Right lobe of liver (tissue), 6 donors: ENCODE measurements at regions not wholly inside any gene's neighbourhood (a gene's known extent, or its start where the extent isn't known, plus 50 kb on each side); places are given as distances from the start of the nearest gene placed in this dataset.

ENCODE experiments used
- ATAC-seq, 4 donors: fragments of 200-7000 bp; cut with Tn5 transposase; one replicate each; pipeline ENCODE4 v1.9.1; 2020; ENCODE audit warnings: mild to moderate bottlenecking in 4 of 4, moderate library complexity in 4 of 4
- DNase-seq, 3 donors: peaks; one replicate each; pipeline ENCODE4 v3.0.0-alpha.2; 2020
- H3K27ac ChIP-seq, 3 donors: fragments of 200-600 bp; one replicate each; pipeline ENCODE4 v1.8.0; 2022
- H3K27me3 ChIP-seq, 2 donors: fragments of 200-600 bp; one replicate each; pipeline ENCODE4 v1.8.0; 2022
- H3K36me3 ChIP-seq, 4 donors: fragments of 200-600 bp; sonication (generic) in 1 of 4; one replicate each; pipeline versions ENCODE4 v1.5.1 to v1.8.0; 2017 to 2022; ENCODE audit warnings: control low read depth in 1 of 4
- H3K4me1 ChIP-seq, 4 donors: fragments of 200-600 bp; sonication (generic) in 1 of 4; one replicate each; pipeline versions ENCODE4 v1.5.1 to v1.8.0; 2017 to 2022; ENCODE audit warnings: control low read depth in 1 of 4
- H3K4me3 ChIP-seq, 3 donors: fragments of 200-600 bp; one replicate each; pipeline ENCODE4 v1.8.0; 2022
- H3K9me3 ChIP-seq, 4 donors: fragments of 200-600 bp; sonication (generic) in 1 of 4; one replicate each; pipeline versions ENCODE4 v1.5.1 to v1.8.0; 2017 to 2022; ENCODE audit warnings: control low read depth in 1 of 4
- CTCF ChIP-seq, 4 donors: fragments of 200-600 bp in 3 of 4; fragments of 450-650 bp in 1 of 4; IDR thresholded peaks; one replicate each; pipeline versions ENCODE4 v1.5.1 to v1.8.0; 2016 to 2022; ENCODE audit warnings: antibody characterized with exemption in 4 of 4, mild to moderate bottlenecking in 2 of 4
- POLR2A ChIP-seq: fragments of 450-650 bp; IDR thresholded peaks from one replicate; pipeline ENCODE4 v1.6.1; 2017; ENCODE audit warnings: antibody characterized with exemption, mild to moderate bottlenecking
- WGBS: methylation state at CpG from one replicate; pipeline ENCODE4 v1.1.6; 2018; ENCODE audit warnings: low coverage, low lambda C conversion rate; ENCODE audit not compliant: insufficient coverage; ENCODE audit errors: missing lambda C conversion rate; 5-methylcytosine and 5-hydroxymethylcytosine counted together
- intact Hi-C, 2 donors: fragments of 100-400 bp; cut with DNase I; formaldehyde crosslinking; loops; one replicate each; pipeline versions ENCODE4 v1.11.2 to v1.14.1; 2022
- donor health status: DM: no; HTN: yes; CAD: no.
- donor health status: DM: no; HTN: no; CAD: no.
- donor health status: DM: no; HTN: no; CAD: no.
- donor health status: DM: no; HTN: yes; CAD: no.
- donor health status: DM: no; HTN: yes; CAD: no.

DNA sequence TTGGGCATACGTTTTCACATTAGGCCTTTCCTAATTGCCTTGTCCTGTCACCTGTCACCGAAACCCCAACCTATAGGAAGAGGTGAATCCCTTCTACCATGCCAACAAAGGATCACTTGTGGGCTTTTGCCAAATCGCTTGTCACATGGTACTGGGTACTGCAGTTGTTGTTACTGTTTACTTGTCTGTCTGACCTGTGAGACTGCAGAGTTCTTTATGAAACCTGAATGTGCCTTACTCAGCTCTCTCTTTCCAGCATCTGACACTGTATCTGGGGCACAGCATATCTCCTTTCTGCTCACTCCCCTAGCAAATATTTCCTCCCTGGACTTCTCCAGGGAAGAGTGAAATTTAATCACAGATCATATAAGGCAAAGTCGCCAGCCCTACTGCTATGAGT lies 1272.4 kb downstream of the CDH8 start:
- Histone ChIP-seq H3K4me1 (no peaks in the 10 kb centered on the region), H3K36me3 (no peaks in the 10 kb centered on the region), H3K9me3 (no peaks in the 10 kb centered on the region), H3K27me3 (no peaks in the 10 kb centered on the region), H3K27ac (no peak overlapping the region), H3K4me3 (no peak overlapping the region)
- intact Hi-C loops: no loop called here
- DNase-seq (no peak), ATAC-seq (no peak)
- TF ChIP-seq CTCF (IDR thresholded peaks at IDR 0.05) (no peak), POLR2A (no peak)
- WGBS: 52% methylated on average over 4 of the region's 4 CpGs

DNA sequence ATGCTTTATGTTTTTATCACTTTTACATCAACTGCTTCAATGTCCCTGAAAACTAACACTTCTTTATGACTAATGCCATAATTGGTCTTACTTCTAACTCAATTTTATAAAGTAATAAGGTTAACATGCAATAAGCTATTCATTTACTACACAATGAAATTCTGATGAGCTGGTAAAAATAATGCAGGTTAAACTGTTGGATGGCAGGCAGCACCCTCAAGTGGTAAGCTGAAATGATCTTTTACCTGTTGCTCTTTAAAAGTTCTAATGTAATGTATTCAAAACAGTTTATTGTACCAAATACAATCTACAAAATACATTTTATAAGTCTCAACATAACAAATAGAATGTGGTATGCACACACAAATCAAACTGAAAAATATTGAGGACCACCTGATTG lies 1280.3 kb downstream of the CDH8 start:
- TF ChIP-seq CTCF (IDR thresholded peaks at IDR 0.05) (no peak), POLR2A (no peak)

DNA sequence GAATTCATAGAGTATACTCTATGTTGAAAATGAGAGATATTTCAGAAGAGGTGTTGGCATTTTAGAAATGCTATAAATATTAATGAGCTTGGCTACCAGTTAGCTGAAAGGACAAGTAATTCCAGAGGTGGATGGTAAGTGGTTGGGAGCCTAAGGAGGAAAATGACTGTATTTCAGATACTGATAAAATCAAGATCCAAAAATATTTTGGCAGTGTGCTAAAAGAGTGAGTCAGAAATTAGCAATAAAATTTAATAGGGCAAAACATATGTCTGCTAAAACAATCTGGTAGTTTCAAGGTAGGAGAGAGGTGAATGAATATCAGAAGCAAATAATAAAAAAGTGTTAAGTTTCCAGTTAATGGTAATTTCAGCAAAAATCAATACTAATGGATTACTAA lies 1287.9 kb downstream of the CDH8 start:
- Histone ChIP-seq H3K27me3 (no peaks in the 10 kb centered on the region), H3K4me1 (no peaks in the 10 kb centered on the region), H3K27ac (no peak overlapping the region), H3K9me3 (no peaks in the 10 kb centered on the region), H3K4me3 (no peak overlapping the region), H3K36me3 (no peaks in the 10 kb centered on the region)
- intact Hi-C loops: no loop called here
- ATAC-seq (no peak), DNase-seq (no peak)
- TF ChIP-seq POLR2A (no peak), CTCF (IDR thresholded peaks at IDR 0.05) (no peak)

More for the DNA sequence above, 1280.3 kb downstream of the CDH8 start:
- no peak for ATAC-seq
- DNase-seq: no peak
- H3K4me3 ChIP-seq: no peak overlapping the region
- H3K36me3 ChIP-seq: no peaks in the 10 kb centered on the region
- intact Hi-C loops: no loop called here
- H3K9me3 ChIP-seq: no peaks in the 10 kb centered on the region
- no peak overlapping the region for H3K27ac ChIP-seq
- no peaks in the 10 kb centered on the region for H3K27me3 ChIP-seq
- H3K4me1 ChIP-seq: no peaks in the 10 kb centered on the region

DNA sequence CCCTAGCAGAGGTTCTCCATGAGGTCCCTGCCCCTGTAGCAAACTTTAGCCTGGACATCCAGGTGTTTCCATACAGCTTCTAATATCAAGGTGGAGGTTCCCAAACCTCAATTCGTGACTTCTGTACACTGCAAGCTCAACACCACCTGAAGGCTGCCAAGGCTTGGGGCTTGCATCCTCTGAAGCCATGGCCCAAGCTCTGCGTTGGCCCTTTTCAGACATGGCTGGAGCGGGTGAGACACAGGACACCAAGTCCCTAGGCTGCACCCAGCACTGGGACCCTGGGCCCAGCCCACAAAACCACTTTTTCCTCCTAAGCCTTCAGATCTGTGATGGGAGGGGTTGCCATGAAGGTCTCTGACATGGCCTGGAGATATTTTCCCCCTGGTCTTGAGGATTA lies 1292.0 kb downstream of the CDH8 start:
- Histone ChIP-seq H3K4me3 (no peak overlapping the region), H3K27me3 (no peaks in the 10 kb centered on the region), H3K4me1 (no peaks in the 10 kb centered on the region), H3K27ac (no peak overlapping the region), H3K36me3 (no peaks in the 10 kb centered on the region), H3K9me3 (no peaks in the 10 kb centered on the region)
- intact Hi-C loops: no loop called here
- DNase-seq: no peak
- TF ChIP-seq POLR2A (no peak), CTCF (IDR thresholded peaks at IDR 0.05) (no peak)
- WGBS: no CpG with 5 or more reads among the region's 3 CpGs
- no peak for ATAC-seq

DNA sequence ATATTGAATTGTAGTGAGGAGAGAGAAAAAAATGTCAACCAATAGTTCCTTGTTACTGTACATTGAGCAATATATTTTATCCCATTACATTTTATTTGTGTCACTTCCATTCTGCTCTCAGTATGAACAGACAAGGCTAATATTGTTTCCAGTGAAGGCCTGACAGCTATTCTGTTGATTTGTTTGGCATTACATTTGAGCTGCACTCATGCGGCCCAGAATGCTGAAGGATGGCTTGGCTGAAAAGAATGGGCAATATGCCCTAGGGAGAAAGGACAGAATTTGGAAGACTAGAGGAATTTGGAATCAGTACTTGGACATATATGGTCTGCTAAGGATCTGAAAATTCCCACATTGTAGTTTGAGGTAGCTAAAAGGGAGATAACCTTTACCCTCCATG lies 1294.4 kb downstream of the CDH8 start:
- Histone ChIP-seq H3K27me3 (no peaks in the 10 kb centered on the region), H3K27ac (no peak overlapping the region), H3K4me3 (no peak overlapping the region), H3K36me3 (no peaks in the 10 kb centered on the region), H3K4me1 (no peaks in the 10 kb centered on the region), H3K9me3 (no peaks in the 10 kb centered on the region)
- intact Hi-C loops: no loop called here
- 57% methylated on average over 1 of the region's 1 CpG for WGBS
- ATAC-seq (no peak), DNase-seq (no peak)
- TF ChIP-seq POLR2A: no peak
